ENCODE measurements at regions not wholly inside any gene's neighbourhood (a gene's known extent, or its start where the extent isn't known, plus 50 kb on each side); places are given as distances from the start of the nearest gene placed in this dataset.
"Not testable (repeated sequence)": the region's sequence is repeated elsewhere in the genome, so short reads cannot be mapped to it uniquely, and the experiment has no call there.

GRCh38 chr4:116321471-116321870, 763.9 kb downstream of the TRAM1L1 start:
- no peak for DNase-seq (ENCODE audit: low read depth)

- no peak for DNase-seq (ENCODE audit: low read depth)
These were observed 764.5 kb downstream of the TRAM1L1 start for GRCh38 chr4:116320859-116321258.

GRCh38 chr4:116303736-116304188, 781.6 kb downstream of the TRAM1L1 start:
- DNase-seq (ENCODE audit: low read depth) = no peak

DNA sequence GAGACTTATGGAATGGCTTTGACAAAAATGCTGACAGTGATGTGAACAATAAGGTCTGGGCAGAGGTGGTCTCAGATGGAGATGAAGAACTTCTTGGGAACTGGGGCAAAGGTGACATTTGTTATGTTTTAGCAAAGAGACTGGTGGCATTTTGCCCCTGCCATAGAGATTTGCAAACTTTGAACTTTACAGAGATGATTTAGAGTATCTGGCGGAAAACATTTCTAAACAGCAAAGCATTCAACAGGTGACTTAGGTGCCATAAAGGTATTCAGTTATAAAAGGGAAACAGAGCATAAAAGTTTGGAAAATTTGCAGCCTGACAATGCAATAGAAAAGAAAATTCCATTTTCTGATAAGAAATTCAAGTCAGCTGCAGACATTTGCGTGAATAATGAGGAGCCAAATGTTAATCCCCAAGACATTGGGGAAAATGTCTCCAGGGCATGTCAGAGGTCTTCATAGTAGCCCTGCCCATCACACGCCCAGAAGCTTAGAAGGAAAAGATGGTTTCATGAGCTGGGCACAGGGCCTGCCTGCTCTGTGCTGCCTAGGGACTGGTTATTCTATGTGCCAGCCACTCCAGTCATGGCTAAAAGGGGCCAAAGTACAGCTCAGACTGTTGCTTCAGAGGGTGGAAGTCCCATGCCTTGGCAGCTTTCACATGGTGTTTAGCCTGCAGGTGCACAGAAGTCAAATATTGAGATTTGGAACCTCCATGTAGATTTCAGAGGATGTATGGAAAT, 782.2 kb downstream of the TRAM1L1 start:
- DNase-seq (ENCODE audit: low read depth) = no peak

DNA sequence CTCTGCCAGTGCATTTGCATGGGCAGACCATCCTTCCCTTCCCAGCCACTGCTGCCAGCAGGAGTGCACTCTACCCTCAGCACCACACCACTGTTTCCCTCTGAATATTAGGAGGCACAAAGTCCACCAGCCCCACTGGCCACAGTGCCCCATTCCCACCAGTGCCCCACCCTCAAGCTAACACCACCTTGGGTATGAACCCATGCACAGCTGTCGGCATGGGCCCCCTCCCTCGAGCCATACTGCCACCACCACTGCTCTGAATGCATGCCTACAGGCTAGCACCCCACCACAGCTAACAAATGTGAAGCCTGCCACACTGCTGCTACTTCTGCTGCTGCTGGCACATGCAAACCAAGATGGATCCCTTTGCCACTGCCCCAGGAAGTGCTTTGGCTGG, 810.4 kb downstream of the TRAM1L1 start:
- DNase-seq (ENCODE audit: low read depth) = no peak

- no peak for DNase-seq (ENCODE audit: low read depth)
These were observed 813.0 kb downstream of the TRAM1L1 start for GRCh38 chr4:116272336-116272735.

DNA sequence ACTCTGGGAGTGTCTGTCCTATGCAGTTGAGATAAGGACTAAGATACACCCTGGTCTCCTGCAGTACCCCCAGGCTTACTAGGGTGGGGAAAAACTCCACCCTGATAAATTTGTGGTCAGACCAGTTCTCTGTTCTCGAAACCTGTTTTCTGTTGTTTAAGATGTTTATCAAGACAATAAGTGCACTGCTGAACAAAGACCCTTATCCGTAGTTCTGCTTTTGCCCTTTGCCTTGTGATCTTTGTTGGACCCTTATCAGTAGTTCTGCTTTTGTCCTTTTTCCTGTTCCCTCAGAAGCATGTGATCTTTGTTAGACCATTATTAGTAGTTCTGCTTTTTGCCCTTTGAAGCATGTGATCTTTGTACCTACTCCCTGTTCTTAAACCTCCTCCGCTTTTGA, 824.4 kb downstream of the TRAM1L1 start:
- not testable (repeated sequence) for DNase-seq (ENCODE audit: low read depth)

GRCh38 chr4:116244771-116245170, 840.6 kb downstream of the TRAM1L1 start:
- DNase-seq (ENCODE audit: low read depth) = no peak

- DNase-seq (ENCODE audit: low read depth) = no peak
These were observed 841.9 kb downstream of the TRAM1L1 start for GRCh38 chr4:116243431-116243830.

- DNase-seq (ENCODE audit: low read depth) = no peak
These were observed 851.4 kb downstream of the TRAM1L1 start for GRCh38 chr4:116233971-116234370.

DNA sequence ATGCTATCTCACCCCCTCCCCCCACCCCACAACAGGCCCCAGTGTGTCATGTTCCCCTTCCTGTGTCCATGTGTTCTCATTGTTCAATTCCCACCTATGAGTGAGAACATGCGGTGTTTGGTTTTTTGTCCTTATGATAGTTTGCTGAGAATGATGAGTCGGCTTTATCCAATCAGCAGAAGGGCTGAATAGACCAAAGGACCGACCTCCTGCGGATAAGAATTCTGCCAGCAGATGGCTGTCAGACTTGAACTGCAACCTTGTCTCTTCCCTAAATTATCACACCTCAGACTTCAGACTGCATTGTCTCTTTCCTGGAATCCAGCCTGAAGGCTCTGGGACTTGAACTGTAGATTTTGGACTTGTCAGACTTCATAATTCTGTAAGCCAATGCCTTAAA, 853.4 kb downstream of the TRAM1L1 start:
- not testable (repeated sequence) for DNase-seq (ENCODE audit: low read depth)

- DNase-seq (ENCODE audit: low read depth) = no peak
These were observed 856.0 kb downstream of the TRAM1L1 start for GRCh38 chr4:116229420-116229819.

DNA sequence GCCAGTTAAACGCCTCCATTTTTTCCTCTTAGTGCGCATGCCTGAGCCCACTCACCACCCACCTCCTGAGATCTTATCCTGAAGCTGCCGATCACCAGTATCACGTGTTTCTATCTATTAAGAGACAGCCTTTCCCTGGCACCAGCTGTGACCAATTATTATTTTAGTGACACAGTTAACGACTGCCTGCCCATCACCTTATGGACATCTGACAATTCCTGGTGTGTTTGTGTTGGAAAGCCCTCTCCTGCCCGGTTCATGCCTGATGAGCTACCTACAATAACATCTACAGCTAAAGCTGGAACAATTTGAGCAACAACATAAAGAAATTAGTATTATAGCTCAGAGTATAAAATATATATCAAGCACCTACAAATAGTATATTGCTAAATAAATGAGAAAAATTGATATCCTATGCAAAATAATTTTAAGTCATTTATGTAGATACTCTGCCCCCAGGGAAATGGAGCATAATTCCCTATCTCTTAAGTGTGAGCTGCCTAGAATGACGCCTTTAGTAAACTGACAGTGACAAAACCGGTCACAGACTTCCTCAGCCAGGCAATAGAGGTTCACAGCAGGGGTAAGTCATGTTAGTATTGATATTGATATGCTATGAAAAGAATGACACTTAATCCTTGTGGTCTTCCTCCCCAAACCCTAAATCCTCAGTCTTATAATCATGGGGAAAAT, 862.2 kb downstream of the TRAM1L1 start:
- DNase-seq (ENCODE audit: low read depth) = no peak

DNA sequence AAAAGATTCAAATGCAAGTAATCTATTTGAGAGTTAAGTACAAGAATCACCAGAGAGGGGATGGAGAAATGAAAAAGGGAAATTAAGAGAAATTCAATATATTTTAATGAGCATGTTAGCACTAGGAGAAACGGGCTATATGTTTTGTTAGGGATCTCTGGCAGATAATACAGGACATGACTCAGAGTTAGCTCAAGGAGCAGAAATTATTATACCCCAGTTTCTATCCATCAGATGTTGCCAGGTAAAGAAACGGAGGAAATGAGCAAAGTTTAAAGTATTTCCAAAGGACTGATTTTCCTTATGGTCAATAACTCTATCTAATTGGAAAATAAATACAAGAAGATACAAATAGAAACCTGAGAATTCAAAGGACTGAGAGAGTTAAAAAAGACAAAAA, 867.6 kb downstream of the TRAM1L1 start:
- peak; percentile 5 for DNase-seq (ENCODE audit: low read depth)

DNA sequence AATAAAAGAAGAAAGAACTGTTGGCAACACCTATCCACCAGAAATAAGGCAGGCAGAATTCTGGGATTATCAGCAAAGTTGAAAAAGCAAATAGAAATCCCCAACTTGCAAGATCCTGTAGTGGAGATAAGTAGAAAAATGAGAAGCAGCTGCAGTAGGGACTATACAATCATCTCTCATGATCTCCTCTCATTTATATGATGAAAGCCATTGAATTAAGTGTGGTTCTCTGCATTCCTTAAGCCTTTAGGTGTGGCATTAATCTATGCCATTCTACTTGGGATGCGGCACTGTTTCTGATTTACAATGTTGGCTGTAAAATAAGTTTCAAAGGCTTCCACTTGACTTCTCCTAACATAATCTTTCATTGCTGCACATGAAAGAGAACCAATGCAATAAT, 869.8 kb downstream of the TRAM1L1 start:
- DNase-seq (ENCODE audit: low read depth) = no peak

DNA sequence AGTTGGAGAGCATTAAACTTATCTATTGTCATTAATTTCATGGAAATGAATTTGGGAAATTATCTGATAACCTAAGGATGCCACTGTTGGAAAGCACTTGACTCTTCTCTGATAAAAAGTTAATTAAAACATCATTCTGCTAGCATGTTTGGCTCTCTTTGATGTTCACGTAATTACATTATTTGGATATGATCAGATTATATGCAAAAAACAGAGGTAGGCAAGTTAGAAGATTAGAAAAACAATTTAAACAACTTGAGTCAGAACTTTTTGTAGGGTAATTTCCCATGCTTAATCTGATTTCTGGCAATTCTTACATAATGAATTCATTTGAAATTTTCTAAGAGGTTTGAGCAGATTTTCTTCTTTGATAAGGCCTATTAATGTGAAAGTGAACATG, 882.9 kb downstream of the TRAM1L1 start:
- DNase-seq (ENCODE audit: low read depth) = no peak

DNA sequence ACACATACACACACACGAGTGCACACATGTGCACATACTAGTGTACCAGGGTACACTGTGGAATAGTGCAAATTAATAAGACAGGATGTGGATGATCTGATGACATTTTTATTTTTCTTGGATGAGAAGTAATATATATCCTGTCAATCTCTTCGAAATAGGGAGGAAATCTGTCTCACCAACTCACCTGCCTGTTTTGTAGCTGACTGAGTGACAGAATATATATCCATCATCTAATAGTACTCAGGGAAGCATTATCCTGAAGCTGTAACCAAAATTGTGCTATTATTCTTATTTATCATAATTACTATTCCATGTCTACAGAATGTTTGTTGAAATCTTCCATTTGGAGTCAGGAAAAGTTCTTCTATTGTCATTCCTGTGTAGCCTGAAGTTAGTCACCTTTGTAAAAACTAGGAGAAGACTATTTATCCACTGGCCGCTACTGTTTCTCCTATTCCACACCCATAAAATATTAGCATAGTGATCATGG, 888.0 kb downstream of the TRAM1L1 start:
- no peak for DNase-seq (ENCODE audit: low read depth)

DNA sequence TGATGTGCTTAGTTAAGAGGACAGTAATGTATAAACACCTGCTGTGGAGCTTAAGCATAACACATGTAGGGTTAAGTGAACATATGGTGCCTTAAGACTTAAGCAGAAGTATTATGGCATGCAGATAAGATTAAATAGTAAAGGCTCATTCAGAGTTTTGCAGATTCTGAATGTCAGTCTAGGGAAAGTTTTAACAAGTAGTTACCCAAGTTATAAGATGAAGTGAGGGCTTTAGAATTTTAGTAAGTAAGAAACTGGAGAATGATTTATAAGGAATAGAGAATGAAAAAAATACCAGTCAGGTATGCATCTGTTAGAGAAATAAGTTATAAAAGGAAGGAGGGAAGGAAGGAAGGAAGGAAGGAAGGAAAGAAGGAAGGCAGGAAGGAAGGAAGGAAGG, 902.1 kb downstream of the TRAM1L1 start:
- DNase-seq (ENCODE audit: low read depth) = no peak

DNA sequence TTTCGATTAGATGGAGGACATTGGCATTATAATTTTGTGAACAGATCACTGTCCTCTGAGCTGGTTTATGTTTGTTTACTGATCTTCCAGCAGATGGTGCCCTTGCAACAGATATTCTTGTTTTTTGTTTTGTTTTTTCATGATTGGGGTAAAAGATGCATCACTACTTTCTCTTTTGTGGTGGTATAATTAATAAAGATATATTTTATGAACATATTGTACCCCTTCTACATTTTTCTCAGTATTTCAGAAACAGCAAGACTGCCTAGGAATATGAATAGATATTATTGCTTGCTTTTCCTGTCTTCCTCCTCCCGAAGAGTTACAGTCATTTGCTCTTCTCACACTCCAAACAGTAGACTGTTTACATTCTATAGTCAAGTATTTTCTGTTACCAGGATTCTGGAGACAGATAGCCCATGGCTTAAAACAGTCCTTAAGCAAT, 905.2 kb downstream of the TRAM1L1 start:
- no peak for DNase-seq (ENCODE audit: low read depth)

- not testable (repeated sequence) for DNase-seq (ENCODE audit: low read depth)
These were observed 934.0 kb downstream of the TRAM1L1 start for GRCh38 chr4:116151371-116151770.

DNA sequence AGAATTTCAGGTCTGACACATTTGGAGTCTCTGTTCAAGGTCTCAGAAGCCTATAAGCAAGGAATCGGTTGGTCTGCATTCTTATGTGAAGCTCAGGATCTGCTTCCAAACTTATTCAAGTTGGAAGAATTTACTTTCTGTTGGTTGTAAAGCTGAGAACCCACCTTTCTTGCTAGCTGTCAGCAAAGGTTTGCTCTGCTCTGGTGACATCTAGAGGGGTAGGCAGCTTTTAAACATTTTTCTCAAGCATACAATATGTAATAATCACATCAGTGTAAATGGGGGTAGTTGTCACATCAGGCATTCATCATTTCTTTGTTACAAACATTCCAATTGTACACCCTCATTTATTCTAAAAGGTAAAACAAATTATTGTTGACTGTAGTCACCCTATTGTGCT, 935.2 kb downstream of the TRAM1L1 start:
- DNase-seq (ENCODE audit: low read depth) = no peak

- DNase-seq (ENCODE audit: low read depth) = no peak
These were observed 942.2 kb downstream of the TRAM1L1 start for GRCh38 chr4:116143198-116143597.

- no peak for DNase-seq (ENCODE audit: low read depth)
These were observed 952.4 kb downstream of the TRAM1L1 start for GRCh38 chr4:116132946-116133345.
